HUES64 (cell line): ENCODE measurements at regions not wholly inside any gene's neighbourhood (a gene's known extent, or its start where the extent isn't known, plus 50 kb on each side); places are given as distances from the start of the nearest gene placed in this dataset.

Experiments used
- H3K27ac ChIP-seq: 2 replicates; pipeline ENCODE4 v1.7.0; 2013; ENCODE audit warnings: low read depth, low read length, inconsistent platforms
- H3K27me3 ChIP-seq: 2 replicates; pipeline ENCODE4 v1.6.1; 2013; ENCODE audit warnings: mild to moderate bottlenecking, low read length; ENCODE audit not compliant: insufficient read depth
- H3K36me3 ChIP-seq: 2 replicates; pipeline ENCODE4 v1.6.1; 2013; ENCODE audit warnings: mild to moderate bottlenecking, low read length; ENCODE audit not compliant: insufficient read depth
- H3K4me1 ChIP-seq: 2 replicates; pipeline ENCODE4 v1.6.1; 2013; ENCODE audit warnings: mild to moderate bottlenecking, low read length, moderate library complexity; ENCODE audit not compliant: insufficient read depth
- H3K4me3 ChIP-seq: 2 replicates; pipeline ENCODE4 v1.5.1; 2013; ENCODE audit warnings: mild to moderate bottlenecking, low read length, moderate library complexity
- H3K9ac ChIP-seq: 2 replicates; pipeline ENCODE4 v1.6.1; 2013; ENCODE audit warnings: mild to moderate bottlenecking, low read depth, low read length
- H3K9me3 ChIP-seq: 2 replicates; pipeline ENCODE4 v1.6.1; 2013; ENCODE audit warnings: low read depth, low read length; ENCODE audit not compliant: insufficient read depth
- WGBS: fragments of 150-250, 120-280 bp; methylation state at CpG from one replicate; pipeline ENCODE4 v1.1.7; 2013; ENCODE audit warnings: missing lambda C conversion rate; 5-methylcytosine and 5-hydroxymethylcytosine counted together

DNA sequence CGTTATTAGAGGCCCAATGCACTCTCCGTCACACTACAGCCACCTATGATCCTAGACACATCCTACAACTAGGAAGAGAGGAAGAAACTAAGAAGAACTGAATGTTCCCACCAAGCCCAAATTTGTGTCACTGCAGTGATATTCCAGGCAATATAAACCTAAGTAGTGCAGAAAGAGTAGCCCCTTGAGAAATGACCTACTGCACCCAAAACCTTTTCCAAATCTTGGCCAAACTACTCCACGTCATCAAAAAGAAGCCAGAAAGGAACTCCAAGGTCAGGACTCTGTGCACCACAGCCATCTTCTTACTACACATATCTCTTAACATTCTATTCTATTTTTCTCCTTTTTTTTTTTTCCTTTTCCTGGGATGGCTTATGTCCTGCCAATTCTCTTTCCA, 60.2 kb downstream of the ADAMTS1 start:
- Histone ChIP-seq H3K4me3 (no peak overlapping the region), H3K4me1 (no peaks in the 10 kb centered on the region), H3K27me3 (no peaks in the 10 kb centered on the region), H3K27ac (no peak overlapping the region), H3K36me3 (no peaks in the 10 kb centered on the region), H3K9ac (no peak overlapping the region), H3K9me3 (no peaks in the 10 kb centered on the region)
- WGBS: 92% methylated on average over 3 of the region's 3 CpGs

DNA sequence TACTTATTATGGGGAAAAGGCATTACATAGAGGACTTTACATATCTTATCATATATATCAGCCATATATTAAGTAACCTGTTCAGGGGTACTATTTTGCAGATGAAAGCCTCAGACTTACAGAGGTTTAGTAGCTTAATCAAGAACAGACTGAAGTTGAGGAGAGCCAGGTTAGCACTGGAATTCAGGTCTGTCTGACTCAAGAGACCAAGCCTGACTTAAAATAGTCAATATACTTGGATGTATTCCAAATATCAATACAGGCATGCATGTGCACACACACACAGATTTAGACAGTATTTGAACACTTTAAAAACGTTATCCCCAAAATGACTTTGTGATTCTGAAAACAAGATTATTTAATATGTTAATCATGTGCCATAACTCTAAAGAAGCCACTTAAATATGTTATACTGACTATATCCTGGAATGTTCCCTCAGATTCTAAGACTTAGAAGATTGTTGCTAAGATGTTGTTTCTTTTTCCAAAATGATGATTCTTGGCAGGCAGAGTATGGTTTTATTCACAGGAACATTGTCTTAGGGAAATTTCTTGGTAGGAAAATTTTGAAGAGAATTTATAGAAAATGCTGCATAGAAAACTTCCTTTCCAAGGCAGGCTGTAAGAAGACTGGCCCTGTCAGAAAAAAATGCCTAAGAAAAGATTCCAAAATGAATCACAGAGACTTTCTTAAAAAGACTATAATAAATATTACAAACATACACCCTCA, 61.6 kb downstream of the ADAMTS1 start:
- no peaks in the 10 kb centered on the region for H3K27me3 ChIP-seq
- H3K9me3 ChIP-seq: no peaks in the 10 kb centered on the region
- H3K36me3 ChIP-seq: no peaks in the 10 kb centered on the region
- H3K4me1 ChIP-seq: no peaks in the 10 kb centered on the region
- WGBS: 57% methylated on average over 1 of the region's 1 CpG
- H3K4me3 ChIP-seq: no peak overlapping the region
- no peak overlapping the region for H3K27ac ChIP-seq
- no peak overlapping the region for H3K9ac ChIP-seq

DNA sequence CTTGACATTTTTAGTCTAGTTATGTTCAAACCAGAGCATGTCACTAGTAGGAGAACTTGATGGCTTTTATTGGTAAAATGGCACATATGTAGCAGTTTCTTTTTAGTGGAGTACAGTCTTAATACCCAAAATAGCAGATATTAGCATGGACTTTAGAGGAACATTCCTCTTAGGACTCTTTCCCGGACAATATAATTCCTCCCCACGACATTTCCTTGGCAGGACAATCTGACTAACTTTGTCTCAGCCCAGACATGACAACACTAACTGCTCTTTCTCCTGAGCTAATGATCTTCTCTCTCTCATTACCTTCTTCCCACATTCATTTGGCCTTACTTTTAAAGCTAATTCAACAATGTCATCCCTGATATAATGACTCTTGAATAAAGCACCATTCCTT, 62.5 kb downstream of the ADAMTS1 start:
- Histone ChIP-seq H3K4me3 (no peak overlapping the region), H3K4me1 (no peaks in the 10 kb centered on the region), H3K9ac (no peak overlapping the region), H3K27ac (no peak overlapping the region), H3K9me3 (no peaks in the 10 kb centered on the region), H3K27me3 (no peaks in the 10 kb centered on the region), H3K36me3 (no peaks in the 10 kb centered on the region)
- 92% methylated on average over 2 of the region's 2 CpGs for WGBS

DNA sequence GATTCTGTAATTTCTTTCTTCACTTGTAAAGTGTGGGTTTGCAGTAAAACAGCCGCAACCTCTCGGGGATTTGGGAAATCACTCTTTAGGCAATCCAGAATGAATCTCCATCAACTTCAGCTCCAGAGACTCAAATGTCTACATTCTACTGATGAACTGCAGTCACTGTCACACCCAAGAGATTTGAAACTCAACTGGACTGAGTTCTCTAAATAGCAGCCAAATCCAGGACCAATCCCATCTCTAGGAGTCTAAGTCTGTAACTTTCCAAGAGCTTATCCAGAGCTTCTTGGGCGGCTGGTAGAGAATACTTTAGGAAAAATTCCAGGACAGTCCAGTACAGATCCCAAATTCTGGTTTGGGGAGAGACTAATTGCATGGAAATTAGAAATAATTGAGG, 62.9 kb downstream of the ADAMTS1 start:
- Histone ChIP-seq H3K9ac (no peak overlapping the region), H3K27ac (no peak overlapping the region), H3K4me1 (no peaks in the 10 kb centered on the region), H3K36me3 (no peaks in the 10 kb centered on the region), H3K9me3 (no peaks in the 10 kb centered on the region), H3K4me3 (no peak overlapping the region), H3K27me3 (no peaks in the 10 kb centered on the region)
- 94% methylated on average over 3 of the region's 3 CpGs for WGBS

DNA sequence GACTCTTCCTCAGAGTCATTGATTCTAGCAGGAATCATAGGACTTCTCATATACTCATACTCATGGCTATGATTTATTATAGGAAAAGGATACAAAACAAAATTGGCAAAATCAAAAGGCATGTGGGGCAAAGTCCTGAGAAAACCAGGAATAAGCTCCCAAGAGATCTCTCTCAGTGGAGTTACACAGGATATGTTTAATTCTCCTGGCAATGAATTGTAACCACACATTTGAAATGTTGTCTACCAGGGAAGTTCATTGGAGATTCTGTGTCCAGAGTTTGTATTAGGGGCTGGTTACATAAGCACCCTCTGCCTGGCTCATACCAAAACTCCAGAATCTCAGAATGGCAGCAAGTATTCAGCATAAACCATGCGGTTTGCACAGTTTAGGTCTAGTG, 63.9 kb downstream of the ADAMTS1 start:
- Histone ChIP-seq H3K9ac (no peak overlapping the region), H3K36me3 (no peaks in the 10 kb centered on the region), H3K27ac (no peak overlapping the region), H3K27me3 (no peaks in the 10 kb centered on the region), H3K9me3 (no peaks in the 10 kb centered on the region), H3K4me3 (no peak overlapping the region), H3K4me1 (no peaks in the 10 kb centered on the region)
- WGBS: 92% methylated on average over 1 of the region's 1 CpG

DNA sequence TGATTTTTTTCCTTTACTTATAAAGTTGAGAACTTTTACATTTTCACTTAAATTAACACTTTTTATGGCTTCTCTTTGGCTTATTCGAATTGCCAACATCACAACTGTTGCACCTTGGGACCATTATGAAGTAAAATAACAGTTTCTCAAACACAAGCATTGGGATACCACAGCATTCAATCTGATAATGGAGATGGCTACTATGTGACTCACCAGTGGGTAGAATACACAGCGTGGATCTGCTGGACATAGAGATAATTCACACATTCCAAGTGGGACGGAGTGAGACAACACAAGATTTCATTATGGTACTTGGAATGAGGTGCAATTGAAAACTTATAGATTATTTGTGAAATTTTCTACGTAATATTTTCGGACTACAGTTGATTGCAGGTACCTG, 68.0 kb downstream of the ADAMTS1 start:
- 94% methylated on average over 5 of the region's 5 CpGs for WGBS

DNA sequence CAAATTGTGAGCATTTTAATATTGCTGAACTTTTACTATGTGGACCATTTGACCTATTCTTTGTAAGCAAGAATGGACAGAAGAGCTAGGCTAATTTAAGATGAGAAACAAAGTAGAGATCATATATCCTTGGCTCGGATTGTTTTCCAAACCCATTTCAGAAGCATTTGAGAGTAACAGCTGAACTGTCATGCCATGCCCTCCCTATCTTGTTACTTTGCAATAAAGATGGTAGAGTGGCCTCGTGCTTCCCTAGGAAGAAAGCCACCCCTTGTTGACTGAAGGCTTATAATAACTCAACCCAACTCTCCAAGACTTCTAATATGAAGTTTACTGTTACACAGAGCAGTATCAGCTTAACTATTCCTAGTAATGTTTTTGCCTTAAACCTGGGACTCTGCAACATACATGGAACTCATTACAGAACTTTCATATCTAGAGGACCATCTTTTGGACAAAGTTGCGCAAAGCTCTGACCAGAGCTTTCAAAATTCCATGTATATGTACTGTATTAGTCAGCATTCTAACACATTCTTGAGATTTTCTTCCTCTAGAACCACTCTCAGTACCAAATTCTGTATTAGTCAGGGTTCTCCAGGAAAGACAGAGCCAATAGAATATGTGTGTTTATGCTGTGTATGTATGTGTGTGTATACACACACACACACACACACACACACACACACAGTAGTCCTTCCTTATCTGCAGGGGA, 68.7 kb downstream of the ADAMTS1 start:
- Histone ChIP-seq H3K36me3 (no peaks in the 10 kb centered on the region), H3K27ac (no peak overlapping the region), H3K27me3 (no peaks in the 10 kb centered on the region), H3K9ac (no peak overlapping the region), H3K4me1 (no peaks in the 10 kb centered on the region), H3K4me3 (no peak overlapping the region), H3K9me3 (no peaks in the 10 kb centered on the region)
- 90% methylated on average over 3 of the region's 3 CpGs for WGBS

More for the DNA sequence above, 68.0 kb downstream of the ADAMTS1 start:
- Histone ChIP-seq H3K9ac (no peak overlapping the region), H3K4me3 (no peak overlapping the region), H3K27ac (no peak overlapping the region), H3K4me1 (no peaks in the 10 kb centered on the region), H3K9me3 (no peaks in the 10 kb centered on the region), H3K27me3 (no peaks in the 10 kb centered on the region), H3K36me3 (no peaks in the 10 kb centered on the region)

DNA sequence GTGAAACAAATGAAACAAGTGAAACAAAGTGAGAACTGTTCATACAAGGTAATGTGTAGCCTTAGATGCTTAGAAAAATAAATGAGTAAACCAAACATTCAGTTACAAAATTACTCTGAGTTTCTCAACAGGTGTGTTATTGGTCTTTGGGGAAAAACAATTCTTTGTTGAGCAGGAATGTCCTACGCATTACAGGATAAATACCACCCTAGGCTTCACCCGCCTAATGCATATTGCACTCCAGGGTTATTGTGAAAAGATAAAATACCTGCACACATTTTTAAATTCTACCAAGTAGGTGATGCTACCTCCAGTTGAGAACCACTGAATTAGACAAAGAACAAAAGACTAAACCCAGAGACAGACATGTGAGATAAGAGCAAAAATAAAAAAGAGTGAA, 72.2 kb downstream of the ADAMTS1 start:
- Histone ChIP-seq H3K4me1 (no peaks in the 10 kb centered on the region), H3K9me3 (no peaks in the 10 kb centered on the region), H3K9ac (no peak overlapping the region), H3K4me3 (no peak overlapping the region), H3K36me3 (no peaks in the 10 kb centered on the region), H3K27me3 (no peaks in the 10 kb centered on the region), H3K27ac (no peak overlapping the region)
- WGBS: 88% methylated on average over 1 of the region's 2 CpGs

DNA sequence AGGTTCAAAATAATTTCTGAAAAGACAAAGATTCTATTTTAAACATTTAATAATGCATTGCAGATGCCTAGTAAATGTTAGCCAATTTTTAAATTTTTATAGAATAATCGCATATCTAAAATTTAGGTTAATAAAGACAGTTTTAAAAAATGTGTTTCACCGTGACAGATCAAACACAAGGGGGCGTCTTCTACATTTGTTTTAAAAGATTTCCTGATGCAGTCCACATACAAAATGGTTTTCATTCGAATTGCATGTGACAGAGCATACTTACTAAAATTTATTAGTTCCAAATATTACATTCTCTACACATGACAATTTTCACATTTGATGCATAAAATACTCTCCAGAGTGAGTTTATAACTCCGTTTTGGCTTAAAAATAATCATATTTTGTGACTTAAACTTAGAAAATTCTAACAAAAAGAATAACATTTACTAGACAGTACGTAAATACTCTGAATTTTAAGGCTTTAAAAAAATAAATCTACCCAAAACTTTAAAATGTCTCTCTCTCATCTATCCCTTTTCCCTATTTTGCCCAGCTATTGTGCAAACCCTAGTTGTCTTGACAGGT, 75.5 kb downstream of the ADAMTS1 start:
- 58% methylated on average over 5 of the region's 6 CpGs for WGBS
- Histone ChIP-seq H3K9ac (no peak overlapping the region), H3K4me1 (no peaks in the 10 kb centered on the region), H3K36me3 (no peaks in the 10 kb centered on the region), H3K27me3 (no peaks in the 10 kb centered on the region), H3K9me3 (no peaks in the 10 kb centered on the region), H3K27ac (no peak overlapping the region), H3K4me3 (no peak overlapping the region)

DNA sequence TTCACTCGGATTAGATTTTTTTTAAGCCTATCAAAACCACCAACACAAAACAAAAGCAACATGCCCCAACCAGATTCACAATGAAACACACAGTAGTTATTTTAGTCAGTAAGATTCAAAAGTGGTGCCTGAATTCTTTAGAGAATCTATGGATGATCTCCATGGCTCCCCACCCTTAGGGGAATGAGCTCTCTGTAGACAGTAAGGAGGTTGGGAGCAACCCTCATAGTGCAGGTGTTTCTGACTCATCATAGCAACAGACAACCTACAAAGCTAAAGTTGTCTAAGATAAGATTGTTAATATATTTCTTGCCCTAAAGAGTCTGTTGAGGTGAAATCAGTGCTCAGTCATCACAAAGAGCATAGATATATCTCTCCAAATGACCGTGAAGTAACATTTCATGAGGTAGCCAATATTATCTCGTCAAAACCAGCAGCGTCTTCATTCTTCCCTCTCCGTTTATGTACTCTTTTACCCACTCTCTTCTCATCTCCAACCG, 78.3 kb downstream of the ADAMTS1 start:
- no peak overlapping the region for H3K9ac ChIP-seq
- 97% methylated on average over 5 of the region's 6 CpGs for WGBS

DNA sequence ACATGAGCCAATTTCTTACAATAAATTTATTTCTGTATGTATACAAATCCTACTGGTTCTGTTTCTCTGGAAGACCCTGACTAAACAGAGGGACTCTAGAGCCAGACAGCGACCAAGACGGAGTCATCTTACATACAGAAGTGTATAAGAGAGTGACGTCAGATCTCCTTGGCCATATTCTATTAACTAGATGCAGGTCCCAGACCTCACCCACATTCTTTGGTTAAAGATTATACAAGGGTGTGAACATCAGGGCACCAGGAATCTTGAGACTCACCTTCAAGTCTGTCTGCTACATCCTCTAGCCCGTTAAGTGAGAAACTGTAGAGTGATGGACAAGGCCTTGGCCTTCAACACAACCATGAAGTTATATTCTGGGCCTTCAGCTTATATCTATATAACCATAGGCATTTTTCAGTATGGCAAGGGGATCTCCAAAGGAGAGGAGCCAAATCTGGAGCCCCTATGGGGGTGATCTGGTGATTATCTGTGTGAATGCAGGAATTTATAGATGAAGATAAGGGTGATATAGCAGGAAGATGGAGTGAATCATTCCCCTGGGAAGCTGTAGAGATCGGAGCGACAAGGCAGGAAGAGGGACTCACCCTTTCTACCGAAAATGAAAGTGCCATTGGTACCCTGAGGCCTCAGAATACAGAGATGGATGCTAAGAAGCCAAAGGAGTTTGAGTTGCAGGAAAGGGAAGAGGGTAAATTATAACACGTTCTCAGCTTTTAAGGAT, 83.9 kb downstream of the ADAMTS1 start:
- 98% methylated on average over 7 of the region's 8 CpGs for WGBS
- Histone ChIP-seq H3K9ac (no peak overlapping the region), H3K36me3 (no peaks in the 10 kb centered on the region), H3K27ac (no peak overlapping the region), H3K27me3 (no peaks in the 10 kb centered on the region), H3K4me1 (no peaks in the 10 kb centered on the region), H3K4me3 (no peak overlapping the region), H3K9me3 (no peaks in the 10 kb centered on the region)

More for the DNA sequence above, 78.3 kb downstream of the ADAMTS1 start:
- H3K4me3 ChIP-seq: no peak overlapping the region
- H3K4me1 ChIP-seq: no peaks in the 10 kb centered on the region
- no peaks in the 10 kb centered on the region for H3K9me3 ChIP-seq
- H3K36me3 ChIP-seq: no peaks in the 10 kb centered on the region
- H3K27me3 ChIP-seq: no peaks in the 10 kb centered on the region
- no peak overlapping the region for H3K27ac ChIP-seq
